Peyer's patch (tissue), 4 donors: ENCODE measurements at regions not wholly inside any gene's neighbourhood (a gene's known extent, or its start where the extent isn't known, plus 50 kb on each side); places are given as distances from the start of the nearest gene placed in this dataset.

ENCODE experiments used
- CTCF ChIP-seq, 6 experiments: fragments of 450-650 bp in 4 of 6; fragments of 200-600 bp in 2 of 6; sonication (generic) in 1 of 6; IDR thresholded peaks; one replicate each; pipeline ENCODE4 v1.5.1; 2017 to 2019; ENCODE audit warnings: antibody characterized with exemption in 6 of 6, mild to moderate bottlenecking in 3 of 6, moderate library complexity in 1 of 6
- POLR2A ChIP-seq, 2 donors: fragments of 450-650 bp; IDR thresholded peaks; one replicate each; pipeline ENCODE4 v1.5.1; 2017; ENCODE audit warnings: antibody characterized with exemption in 2 of 2, mild to moderate bottlenecking in 2 of 2, moderate library complexity in 2 of 2

GRCh38 chr3:154548341-154548740 lies 118.4 kb upstream of the GPR149 start:
- TF ChIP-seq CTCF (IDR thresholded peaks at IDR 0.05) (no peak), POLR2A (IDR thresholded peaks at IDR 0.05) (no peak)
